Activated CD4-positive, alpha-beta T cell treated with anti-CD3 and anti-CD28 coated beads, Interleukin-2, amount 50 U/mL, for 24 hours (primary cell): ENCODE measurements at regions not wholly inside any gene's neighbourhood (a gene's known extent, or its start where the extent isn't known, plus 50 kb on each side); places are given as distances from the start of the nearest gene placed in this dataset.
"Not testable (repeated sequence)": the region's sequence is repeated elsewhere in the genome, so short reads cannot be mapped to it uniquely, and the experiment has no call there.

ENCODE experiments used
- DNase-seq, 2 donors: peaks; one replicate each; pipeline ENCODE4 v3.0.0-alpha.2; 2020; ENCODE audit warnings: low read depth in 1 of 2, low spot score in 1 of 2

DNA sequence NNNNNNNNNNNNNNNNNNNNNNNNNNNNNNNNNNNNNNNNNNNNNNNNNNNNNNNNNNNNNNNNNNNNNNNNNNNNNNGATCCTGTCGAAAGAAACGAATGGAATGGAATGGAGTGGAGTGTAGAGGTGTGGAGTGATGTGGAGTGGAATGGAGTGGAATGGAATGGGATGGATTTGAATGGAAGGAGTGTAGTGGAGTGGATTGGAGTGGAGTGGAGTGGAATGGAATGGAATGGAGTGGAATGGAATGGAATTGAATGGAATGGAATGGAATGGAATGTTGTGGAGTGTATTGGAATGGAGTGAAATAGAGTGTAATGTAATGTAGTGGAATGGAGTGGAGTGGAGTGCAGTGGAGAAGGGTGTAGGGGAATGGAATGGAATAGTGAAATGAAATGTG, 1275.4 kb upstream of the TPTE start:
- DNase-seq, result not testable (repeated sequence)

DNA sequence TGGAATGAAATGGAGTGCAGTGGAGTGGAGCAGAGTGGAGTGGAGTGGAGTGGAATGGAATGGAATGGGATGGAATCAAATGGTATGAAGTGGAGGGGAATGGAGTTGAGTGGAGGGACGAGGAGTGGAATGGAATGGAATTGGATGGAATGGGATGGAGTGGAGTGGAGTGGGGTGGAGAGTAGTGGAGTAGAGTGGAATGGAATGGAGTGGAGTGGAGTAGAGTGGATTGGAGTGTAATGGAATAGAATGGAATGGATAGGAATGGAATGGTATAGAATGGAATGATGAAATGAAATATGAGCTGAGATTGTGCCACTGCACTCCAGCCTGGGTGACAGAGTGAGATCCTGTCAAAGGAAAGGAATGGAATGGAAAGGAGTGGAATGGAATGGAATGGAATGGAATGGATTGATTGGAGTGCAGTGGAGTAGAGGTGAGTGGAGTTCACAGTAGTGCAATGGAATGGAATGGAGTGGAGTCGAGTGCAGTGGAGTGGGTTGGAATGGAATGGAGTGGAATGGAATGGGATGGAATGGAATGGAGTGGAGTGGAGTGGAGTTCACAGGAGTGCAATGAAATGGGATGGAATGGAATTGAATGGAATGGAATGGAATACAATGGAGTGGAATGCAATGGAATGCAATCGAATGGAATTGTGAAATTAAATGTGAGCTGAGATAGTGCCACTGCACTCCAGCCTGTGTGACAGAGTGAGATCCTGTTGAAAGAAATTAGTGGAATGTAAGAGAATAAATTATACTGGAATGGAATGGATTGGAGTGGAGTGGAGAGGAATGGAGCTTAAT, 1274.7 kb upstream of the TPTE start:
- peak in 1 of 2 donors; percentile 0 for DNase-seq

DNA sequence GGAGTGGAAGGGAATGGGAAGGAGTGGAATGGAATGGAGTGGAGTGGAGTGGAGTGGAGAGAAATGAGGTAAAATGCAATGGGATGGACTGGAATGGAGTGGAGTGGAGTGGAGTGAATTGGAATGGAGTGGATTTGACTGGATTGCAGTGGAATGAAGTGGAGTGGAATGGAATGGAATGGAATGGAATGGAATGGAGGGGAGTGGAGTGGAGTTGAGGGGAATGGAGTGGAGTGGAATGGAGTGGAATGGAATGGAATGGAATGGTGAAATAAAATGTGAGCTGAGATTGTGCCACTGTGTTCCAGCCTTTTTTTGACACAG, 1274.1 kb upstream of the TPTE start:
- not testable (repeated sequence) for DNase-seq

DNA sequence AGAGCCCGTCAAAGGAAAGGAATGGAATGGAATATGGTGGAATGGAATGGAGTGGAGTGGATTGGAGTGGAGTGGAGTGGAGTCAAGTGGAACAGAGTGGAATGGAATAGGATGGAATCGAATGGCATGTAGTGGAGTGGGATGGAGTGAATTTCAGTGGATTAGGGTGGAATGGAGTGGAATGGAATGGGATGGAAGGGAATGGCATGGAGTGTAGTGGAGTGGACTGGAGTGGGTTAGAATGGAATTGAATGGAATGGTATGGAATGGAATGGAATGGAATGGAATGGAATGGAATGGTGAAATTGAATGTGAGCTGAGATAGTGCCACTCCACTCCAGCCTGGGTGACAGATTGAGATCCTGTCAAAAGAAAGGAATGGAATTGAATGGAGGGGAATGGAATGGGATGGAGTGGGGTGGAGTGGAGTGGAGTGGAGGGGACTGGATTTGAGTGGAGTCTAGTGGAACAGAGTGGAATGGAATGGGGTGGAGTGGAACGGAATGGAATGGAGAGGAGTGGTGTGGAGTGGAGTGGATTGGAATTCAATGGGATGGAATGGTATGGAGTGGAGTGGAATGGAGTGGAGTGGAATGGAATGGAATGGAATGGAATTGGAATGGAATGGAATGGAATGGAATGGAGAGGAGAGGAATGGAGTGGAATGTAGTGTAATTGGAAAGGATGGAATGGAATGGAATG, 1273.6 kb upstream of the TPTE start:
- not testable (repeated sequence) for DNase-seq
